Fibroblast of skin of abdomen (primary cell): ENCODE measurements at regions not wholly inside any gene's neighbourhood (a gene's known extent, or its start where the extent isn't known, plus 50 kb on each side); places are given as distances from the start of the nearest gene placed in this dataset.

Source experiments
- DNase-seq: peaks from one replicate; pipeline ENCODE4 v3.0.0-alpha.2; 2013

- DNase-seq, result peak; percentile 39
Observed at GRCh38 chr10:52652431-52653262, 119.9 kb downstream of the MBL2 start.

GRCh38 chr10:52653263-52653909, 119.2 kb downstream of the MBL2 start:
- DNase-seq, result no peak

GRCh38 chr10:52654201-52654600, 118.4 kb downstream of the MBL2 start:
- DNase-seq, result no peak

GRCh38 chr10:52658112-52658511, 114.5 kb downstream of the MBL2 start:
- no peak for DNase-seq

GRCh38 chr10:52659085-52659484, 113.5 kb downstream of the MBL2 start:
- DNase-seq, result no peak

GRCh38 chr10:52662256-52662655, 110.3 kb downstream of the MBL2 start:
- DNase-seq, result no peak

- no peak for DNase-seq
Observed at GRCh38 chr10:52663161-52663560, 109.4 kb downstream of the MBL2 start.

- DNase-seq, result no peak
Observed at GRCh38 chr10:52664629-52665028, 108.0 kb downstream of the MBL2 start.

- no peak for DNase-seq
Observed at GRCh38 chr10:52665821-52666220, 106.8 kb downstream of the MBL2 start.

GRCh38 chr10:52666931-52667330, 105.7 kb downstream of the MBL2 start:
- DNase-seq, result no peak

- peak; percentile 11 for DNase-seq
Observed at GRCh38 chr10:52668024-52668423, 104.6 kb downstream of the MBL2 start.

- no peak for DNase-seq
Observed at GRCh38 chr10:52672880-52673279, 99.7 kb downstream of the MBL2 start.

- no peak for DNase-seq
Observed at GRCh38 chr10:52673468-52673867, 99.1 kb downstream of the MBL2 start.

GRCh38 chr10:52674474-52674873, 98.1 kb downstream of the MBL2 start:
- DNase-seq, result no peak

- peak; percentile 44 for DNase-seq
Observed at GRCh38 chr10:52677086-52677485, 95.5 kb downstream of the MBL2 start.

GRCh38 chr10:52678611-52679010, 94.0 kb downstream of the MBL2 start:
- DNase-seq, result no peak

- DNase-seq, result no peak
Observed at GRCh38 chr10:52679117-52679516, 93.5 kb downstream of the MBL2 start.

- no peak for DNase-seq
Observed at GRCh38 chr10:52682766-52683165, 89.8 kb downstream of the MBL2 start.

- DNase-seq, result no peak
Observed at GRCh38 chr10:52683776-52684175, 88.8 kb downstream of the MBL2 start.

GRCh38 chr10:52688899-52689298, 83.7 kb downstream of the MBL2 start:
- DNase-seq, result no peak

GRCh38 chr10:52696232-52696631, 76.4 kb downstream of the MBL2 start:
- DNase-seq, result no peak

GRCh38 chr10:52701647-52702046, 70.9 kb downstream of the MBL2 start:
- no peak for DNase-seq

- no peak for DNase-seq
Observed at GRCh38 chr10:52703451-52703850, 69.1 kb downstream of the MBL2 start.

GRCh38 chr10:52703898-52704297, 68.7 kb downstream of the MBL2 start:
- peak; percentile 14 for DNase-seq
